K562 (cell line): ENCODE measurements at regions not wholly inside any gene's neighbourhood (a gene's known extent, or its start where the extent isn't known, plus 50 kb on each side); places are given as distances from the start of the nearest gene placed in this dataset.

Experiments used
- ATAC-seq: fragments of 200-7000 bp; cut with Tn5 transposase; 3 replicates; pipeline ENCODE4 v1.9.1; 2020; ENCODE audit warnings: moderate library complexity
- BruUV-seq: library from RNA; stranded (reverse); fragments of 400-500 nt; replicated peaks from 2 replicates; lab custom pipeline; 2021; lab: Mats Ljungman, UMichigan
- CTCF ChIA-PET: fragments of 300-600 bp; formaldehyde crosslinking; extraction: SDS; loops from one replicate; lab custom pipeline; 2021; ENCODE audit warnings: low intra/inter-chr PET ratio; lab: Yijun Ruan, JAX
- POLR2A ChIA-PET: fragments of 300-600, 350-650 bp; sonication (Branson Sonifier 250); formaldehyde crosslinking; extraction: SDS; loops from one replicate; lab custom pipeline; 2021; ENCODE audit warnings: antibody characterized with exemption, inconsistent platforms; lab: Yijun Ruan, JAX
- DNase-seq, 4 experiments: peaks; one replicate each; pipeline versions ENCODE4 v3.0.0 to v3.0.0-alpha.2; 2011 to 2018; ENCODE audit warnings: low spot score in 3 of 4, mixed read lengths in 3 of 4; ENCODE audit errors: extremely low read depth in 1 of 4
- FAIRE-seq: peaks from 2 replicates; lab custom pipeline; 2011; peaks lifted over from hg19 to GRCh38; lab: Jason Lieb, UNC
- H2AFZ ChIP-seq: 2 replicates; pipeline ENCODE4 v1.6.0; 2011; ENCODE audit warnings: low read depth, low read length, control low read depth, inconsistent platforms
- H3K27ac ChIP-seq: fragments of 200-600 bp; 3 replicates; pipeline ENCODE4 v1.8.0; 2011; ENCODE audit warnings: low read depth, mild to moderate bottlenecking, control low read depth, inconsistent platforms, low read length, moderate library complexity, mixed read lengths; ENCODE audit errors: extremely low read depth
- H3K27me3 ChIP-seq, 2 experiments: fragments of 300-600 bp in 1 of 2; 2 replicates in 1 of 2; 3 replicates in 1 of 2; pipeline versions ENCODE4 v1.6.0 to v1.8.0; 2011; ENCODE audit warnings: inconsistent platforms in 2 of 2, low read length in 2 of 2, mild to moderate bottlenecking in 1 of 2, mixed read lengths in 1 of 2, moderate library complexity in 1 of 2; ENCODE audit not compliant: control insufficient read depth in 2 of 2, insufficient read depth in 2 of 2
- H3K36me3 ChIP-seq: fragments of 300-600 bp; 3 replicates; pipeline ENCODE4 v1.8.0; 2011; ENCODE audit warnings: mild to moderate bottlenecking, low read length, inconsistent platforms; ENCODE audit not compliant: control insufficient read depth, insufficient read depth
- H3K4me1 ChIP-seq, 2 experiments: fragments of 200-600 bp in 1 of 2; replicated peaks in 1 of 2; 2 replicates in 1 of 2; 3 replicates in 1 of 2; pipeline versions ENCODE4 v1.5.1 to v1.8.0; 2011; ENCODE audit warnings: inconsistent platforms in 2 of 2, low read length in 2 of 2, mild to moderate bottlenecking in 1 of 2, mixed read lengths in 1 of 2, moderate library complexity in 1 of 2; ENCODE audit not compliant: control insufficient read depth in 2 of 2, insufficient read depth in 2 of 2
- H3K4me2 ChIP-seq: 2 replicates; pipeline ENCODE4 v1.6.1; 2011; ENCODE audit warnings: low read length, control low read depth, inconsistent platforms, mixed read lengths; ENCODE audit not compliant: insufficient read depth
- H3K4me3 ChIP-seq: fragments of 200-600 bp; sonication (generic), shearing (Covaris generic); 2 replicates; pipeline ENCODE4 v1.5.1; 2016; ENCODE audit warnings: control low read depth, inconsistent platforms
- H3K79me2 ChIP-seq: fragments of 200-600 bp; 3 replicates; pipeline ENCODE4 v1.8.0; 2011; ENCODE audit warnings: low read length, inconsistent platforms; ENCODE audit not compliant: control insufficient read depth, insufficient read depth
- H3K9ac ChIP-seq, 2 experiments: 2 replicates each; pipeline versions ENCODE4 v1.6.0 to v1.6.1; 2011; ENCODE audit warnings: low read depth in 2 of 2, low read length in 2 of 2, control low read depth in 1 of 2, inconsistent platforms in 1 of 2, mild to moderate bottlenecking in 1 of 2, mixed read lengths in 1 of 2; ENCODE audit not compliant: insufficient read depth in 1 of 2
- H3K9me1 ChIP-seq: one replicate; pipeline ENCODE4 v1.6.0; 2011; ENCODE audit warnings: inconsistent platforms, mild to moderate bottlenecking, low read length, moderate library complexity; ENCODE audit not compliant: control insufficient read depth, insufficient read depth
- H3K9me3 ChIP-seq: replicated peaks from 2 replicates; pipeline ENCODE4 v1.5.1; 2011; ENCODE audit warnings: low read depth, low read length, inconsistent platforms; ENCODE audit not compliant: control insufficient read depth, insufficient read depth
- H4K20me1 ChIP-seq: replicated peaks from 2 replicates; pipeline ENCODE4 v1.6.1; 2011; ENCODE audit warnings: low read length, inconsistent platforms, mixed read lengths; ENCODE audit not compliant: control insufficient read depth, insufficient read depth
- AFF4 ChIP-seq: sonication (generic); formaldehyde crosslinking; IDR thresholded peaks from 2 replicates; pipeline ENCODE4 v1.8.0; 2023; ENCODE audit warnings: mild to moderate bottlenecking, missing genetic modification reagents
- CBFA2T3 ChIP-seq: fragments of 450-650 bp; IDR thresholded peaks from 2 replicates; pipeline ENCODE4 v1.6.1; 2017
- CTBP1 ChIP-seq: fragments of 450-650 bp; IDR thresholded peaks from 2 replicates; pipeline ENCODE4 v1.6.1; 2016; ENCODE audit warnings: borderline replicate concordance
- DPF2 ChIP-seq: fragments of 450-650 bp; IDR thresholded peaks from 2 replicates; pipeline ENCODE4 v1.6.1; 2016
- HCFC1 ChIP-seq: IDR thresholded peaks from 2 replicates; pipeline ENCODE4 v1.6.1; 2012; ENCODE audit warnings: low read depth, low read length, improper control_type of control experiment
- KLF13 ChIP-seq: fragments of 450-650 bp; IDR thresholded peaks from 2 replicates; pipeline ENCODE4 v1.6.1; 2016; ENCODE audit warnings: missing genetic modification characterization, low read depth, mild to moderate bottlenecking, missing compliant biosample characterization, moderate library complexity, borderline replicate concordance
- MCM3 ChIP-seq: fragments of 450-650 bp; IDR thresholded peaks from 2 replicates; pipeline ENCODE4 v1.6.1; 2016
- MTA2 ChIP-seq: fragments of 450-650 bp; IDR thresholded peaks from 2 replicates; pipeline ENCODE4 v1.6.1; 2016; ENCODE audit warnings: low read depth
- NFRKB ChIP-seq: fragments of 450-650 bp; IDR thresholded peaks from 2 replicates; pipeline ENCODE4 v1.6.1; 2016; ENCODE audit warnings: low read depth
- PML ChIP-seq: IDR thresholded peaks from 2 replicates; pipeline ENCODE4 v1.6.1; 2012; ENCODE audit warnings: low read length, inconsistent platforms
- POLR2H ChIP-seq: IDR thresholded peaks from 2 replicates; pipeline ENCODE4 v1.6.1; 2016; ENCODE audit warnings: missing genetic modification characterization, low read depth, mild to moderate bottlenecking, control low read depth, missing compliant biosample characterization, moderate library complexity
- RAD21 ChIP-seq, 2 experiments: fragments of 250-450 bp in 1 of 2; fragments of 450-650 bp in 1 of 2; sonication (Bioruptor Pico) in 1 of 2; formaldehyde crosslinking in 1 of 2; IDR thresholded peaks in 1 of 2; conservative IDR thresholded peaks in 1 of 2; 2 replicates each; pipeline versions ENCODE4 v1.4.0 to v1.8.0; 2020 to 2022; ENCODE audit warnings: mild to moderate bottlenecking in 2 of 2, moderate library complexity in 1 of 2
- RFX1 ChIP-seq: fragments of 450-650 bp; IDR thresholded peaks from 2 replicates; pipeline ENCODE4 v1.6.1; 2016; ENCODE audit warnings: mild to moderate bottlenecking, moderate library complexity
- SIN3B ChIP-seq: fragments of 450-650 bp; IDR thresholded peaks from 2 replicates; pipeline ENCODE4 v1.6.1; 2017; ENCODE audit warnings: low read depth, mild to moderate bottlenecking, moderate library complexity
- SREBF2 ChIP-seq: sonication (generic); formaldehyde crosslinking; IDR thresholded peaks from 2 replicates; pipeline ENCODE4 v1.4.0; 2020; ENCODE audit warnings: mild to moderate bottlenecking, missing genetic modification reagents
- TOE1 ChIP-seq, 2 experiments: fragments of 450-650 bp in 1 of 2; sonication (generic) in 1 of 2; formaldehyde crosslinking in 1 of 2; IDR thresholded peaks; 2 replicates each; pipeline versions ENCODE4 v1.7.1 to v1.8.0; 2016 to 2022; ENCODE audit warnings: borderline replicate concordance in 2 of 2, mild to moderate bottlenecking in 2 of 2, antibody characterized with exemption in 1 of 2, inconsistent platforms in 1 of 2, low read depth in 1 of 2, missing genetic modification reagents in 1 of 2, moderate library complexity in 1 of 2
- ZBTB7A ChIP-seq: IDR thresholded peaks from 2 replicates; pipeline ENCODE4 v1.6.1; 2011; ENCODE audit warnings: low read depth, mild to moderate bottlenecking, low read length, moderate library complexity, borderline replicate concordance; ENCODE audit not compliant: control insufficient read depth
- ZNF184 ChIP-seq: sonication (generic); formaldehyde crosslinking; IDR thresholded peaks from 2 replicates; pipeline ENCODE4 v1.5.0; 2020; ENCODE audit warnings: missing genetic modification reagents
- ZNF408 ChIP-seq: fragments of 250-450 bp; sonication (Bioruptor Pico); IDR thresholded peaks from 2 replicates; pipeline ENCODE4 v1.4.0; 2020; ENCODE audit warnings: low read depth, mild to moderate bottlenecking, moderate library complexity
- ZNF445 ChIP-seq: fragments of 250-450 bp; sonication (Bioruptor Pico); IDR thresholded peaks from 2 replicates; pipeline ENCODE4 v1.4.0; 2020; ENCODE audit warnings: low read depth, mild to moderate bottlenecking, moderate library complexity
- ZNF507 ChIP-seq: conservative IDR thresholded peaks from 2 replicates; pipeline ENCODE4 v1.6.1; 2017; ENCODE audit warnings: missing genetic modification characterization, missing compliant biosample characterization
- WGBS: fragments of 100-300 bp; shearing (Covaris generic); methylation state at CpG from one replicate; pipeline ENCODE4 v1.1.6; 2016; ENCODE audit warnings: low coverage, mixed read lengths; ENCODE audit not compliant: insufficient coverage; ENCODE audit errors: missing lambda C conversion rate; 5-methylcytosine and 5-hydroxymethylcytosine counted together
- in situ Hi-C: fragments of 300-500 bp; cut with MboI; formaldehyde crosslinking; loops from 4 replicates; pipeline ENCODE4 v1.15.0; 2018; ENCODE audit warnings: inconsistent platforms, mixed read lengths
- intact Hi-C: fragments of 100-400 bp; cut with micrococcal nuclease; formaldehyde crosslinking; loops from 2 replicates; pipeline ENCODE4 v1.14.2; 2022

- no peak for TF ChIP-seq ZNF408 (CRISPR knock-in tag)
- no peak for TF ChIP-seq CBFA2T3
- TF ChIP-seq HCFC1: no peak
- no peak for TF ChIP-seq ZBTB7A
- no peak for TF ChIP-seq ZNF445
These were observed 535.9 kb downstream of the BRD1 start (continued) for GRCh38 chr22:49291781-49292180.

GRCh38 chr22:49291169-49291568 lies 536.5 kb downstream of the BRD1 start:
- Histone ChIP-seq H2AFZ (no peak overlapping the region), H3K4me3 (no peak overlapping the region), H3K4me2 (no peak overlapping the region)
- ATAC-seq: no peak
- no peak for TF ChIP-seq KLF13 (tag)
- no peak for TF ChIP-seq ZNF507
- no peak for TF ChIP-seq SIN3B
- no peak for TF ChIP-seq POLR2H (tag)
- no peak for TF ChIP-seq SREBF2 (CRISPR knock-in tag)
- TF ChIP-seq CTBP1: no peak
- no peak for TF ChIP-seq AFF4 (CRISPR knock-in tag)
- no peak for TF ChIP-seq MTA2
- TF ChIP-seq RAD21 (CRISPR knock-in tag; conservative IDR thresholded peaks at IDR 0.05 in 1 of 2, IDR thresholded peaks at IDR 0.05 in 1 of 2): no peak
- TF ChIP-seq RFX1: no peak
- TF ChIP-seq TOE1 (IDR thresholded peaks at IDR 0.05; ENCODE audit: borderline replicate concordance): no peak
- TF ChIP-seq TOE1 (CRISPR knock-in tag; IDR thresholded peaks at IDR 0.05; ENCODE audit: borderline replicate concordance, low read depth): no peak
- no peak for TF ChIP-seq MCM3
- no peak for TF ChIP-seq NFRKB
- TF ChIP-seq DPF2: no peak
- TF ChIP-seq PML: no peak
- TF ChIP-seq ZNF184 (CRISPR knock-in tag): no peak
- TF ChIP-seq, all 486 proteins: peak for 0
- Histone ChIP-seq H3K9ac (no peak overlapping the region), H3K4me1 (no peaks in the 10 kb centered on the region), H3K27me3 (peaks cover 2 to 13% of the 10 kb centered on the region in 2 experiments; a peak in 3 of 5 replicates), H3K36me3 (no peaks in the 10 kb centered on the region), H3K9me1 (no peaks in the 10 kb centered on the region), H3K9me3 (no peaks in the 10 kb centered on the region), H3K27ac (no peak overlapping the region), H3K79me2 (no peaks in the 10 kb centered on the region), H4K20me1 (no peaks in the 10 kb centered on the region)
- intact Hi-C loops: no loop called here
- FAIRE-seq: no peak
- CTCF ChIA-PET: no interaction called here
- in situ Hi-C loops: no loop called here
- POLR2A ChIA-PET: no interaction called here
- no peak for DNase-seq
- WGBS: 0% methylated on average over 10 of the region's 13 CpGs
- no TSS peak for BruUV-seq
